ENCODE measurements at regions not wholly inside any gene's neighbourhood (a gene's known extent, or its start where the extent isn't known, plus 50 kb on each side); places are given as distances from the start of the nearest gene placed in this dataset.

- no peak for DNase-seq (ENCODE audit: low read depth)
- TF ChIP-seq CTCF (IDR thresholded peaks at IDR 0.05; ENCODE audit: insufficient read depth, low read depth, low read length), result no peak
- Histone ChIP-seq H3K4me3 (ENCODE audit: low read depth, low read length) (no peak overlapping the region), H3K27me3 (ENCODE audit: control insufficient read depth, insufficient read depth, low read length) (no peaks in the 10 kb centered on the region), H3K36me3 (ENCODE audit: control insufficient read depth, insufficient read depth, low read length) (no peaks in the 10 kb centered on the region)
- POLR2A ChIA-PET, result no interaction called here
- CTCF ChIA-PET, result interaction anchor here (5.7 kb wide), 1 partner anchor 241 kb away, joined by 53 read pairs; no protein-coding TSS in a partner anchor
Measured at GRCh38 chr4:42278709-42279324, 118.5 kb upstream of the SHISA3 start.

GRCh38 chr4:42280327-42281095 lies 116.8 kb upstream of the SHISA3 start:
- TF ChIP-seq CTCF (IDR thresholded peaks at IDR 0.05; ENCODE audit: insufficient read depth, low read depth, low read length), result peak; percentile 71
- POLR2A ChIA-PET, result no interaction called here
- no peak overlapping the region for H3K4me3 ChIP-seq (ENCODE audit: low read depth, low read length)
- DNase-seq (ENCODE audit: low read depth), result no peak
- H3K27me3 ChIP-seq (ENCODE audit: control insufficient read depth, insufficient read depth, low read length), result no peaks in the 10 kb centered on the region
- no peaks in the 10 kb centered on the region for H3K36me3 ChIP-seq (ENCODE audit: control insufficient read depth, insufficient read depth, low read length)
- CTCF ChIA-PET, result interaction anchor here (0.6 to 5.7 kb wide), 6 partner anchors 11 to 240 kb away, joined by 3 to 53 read pairs (median 3); no protein-coding TSS in a partner anchor

- Histone ChIP-seq H3K27me3 (ENCODE audit: control insufficient read depth, insufficient read depth, low read length) (no peaks in the 10 kb centered on the region), H3K4me3 (ENCODE audit: low read depth, low read length) (no peak overlapping the region), H3K36me3 (ENCODE audit: control insufficient read depth, insufficient read depth, low read length) (no peaks in the 10 kb centered on the region)
- ChIA-PET POLR2A (no interaction called here), CTCF (interaction anchor here (0.7 to 5.7 kb wide), 3 partner anchors 26 to 239 kb away, joined by 3 to 53 read pairs (median 3); no protein-coding TSS in a partner anchor)
- DNase-seq (ENCODE audit: low read depth), result no peak
- TF ChIP-seq CTCF (IDR thresholded peaks at IDR 0.05; ENCODE audit: insufficient read depth, low read depth, low read length), result no peak
Measured at GRCh38 chr4:42281324-42282020, 115.8 kb upstream of the SHISA3 start.

GRCh38 chr4:42282081-42282901 lies 115.0 kb upstream of the SHISA3 start:
- Histone ChIP-seq H3K4me3 (ENCODE audit: low read depth, low read length) (no peak overlapping the region), H3K36me3 (ENCODE audit: control insufficient read depth, insufficient read depth, low read length) (no peaks in the 10 kb centered on the region), H3K27me3 (ENCODE audit: control insufficient read depth, insufficient read depth, low read length) (no peaks in the 10 kb centered on the region)
- no peak for DNase-seq (ENCODE audit: low read depth)
- peak; percentile 68 for TF ChIP-seq CTCF (IDR thresholded peaks at IDR 0.05; ENCODE audit: insufficient read depth, low read depth, low read length)
- POLR2A ChIA-PET, result no interaction called here
- CTCF ChIA-PET, result interaction anchor here (0.6 to 5.7 kb wide), 8 partner anchors 11 to 325 kb away, joined by 3 to 53 read pairs (median 3); no protein-coding TSS in a partner anchor
